GM19324 (cell line): ENCODE measurements at regions not wholly inside any gene's neighbourhood (a gene's known extent, or its start where the extent isn't known, plus 50 kb on each side); places are given as distances from the start of the nearest gene placed in this dataset.

Experiments used
- ATAC-seq: cut with Tn5 transposase; IDR thresholded peaks from one replicate; pipeline ENCODE4 v1.9.1; 2021; ENCODE audit warnings: mild to moderate bottlenecking, moderate library complexity; ENCODE audit not compliant: unreplicated experiment, low FRiP score

GRCh38 chr20:57958050-57958420 lies 248.2 kb upstream of the PMEPA1 start:
- ATAC-seq, result no peak

DNA sequence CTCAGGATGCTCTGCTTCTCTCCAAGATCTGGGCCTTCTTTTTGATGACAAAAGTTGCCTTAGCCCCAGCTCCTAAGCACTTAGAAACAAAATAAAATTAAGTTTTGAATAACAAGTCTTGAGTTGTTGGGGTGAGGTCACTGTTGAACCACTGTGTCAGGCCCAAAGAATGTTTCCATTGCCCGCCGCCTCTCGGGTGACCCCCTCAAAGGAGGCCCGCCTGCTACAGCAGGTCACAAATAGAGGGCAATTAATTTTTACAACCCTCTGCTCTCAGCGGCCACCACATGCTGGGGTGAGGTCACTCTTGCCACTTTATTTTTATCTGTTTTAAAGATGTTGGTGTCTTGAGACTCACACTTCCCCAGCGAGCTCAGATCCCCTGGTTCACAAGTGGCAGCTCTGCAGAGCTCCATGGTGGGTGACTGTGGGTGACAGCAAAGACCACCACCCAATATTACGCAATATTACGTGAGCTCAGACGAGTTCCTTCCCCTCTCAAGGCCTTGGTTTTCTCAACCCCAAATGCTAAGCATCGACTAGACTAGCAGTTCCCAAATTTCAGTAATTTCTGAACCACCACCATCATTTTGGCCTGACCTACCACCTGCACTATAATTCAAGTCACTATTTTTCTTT lies 247.7 kb upstream of the PMEPA1 start:
- no peak for ATAC-seq

- no peak for ATAC-seq
These were observed 243.8 kb upstream of the PMEPA1 start for GRCh38 chr20:57953638-57954037.

GRCh38 chr20:57952136-57952535 lies 242.3 kb upstream of the PMEPA1 start:
- ATAC-seq, result no peak

- ATAC-seq, result no peak
These were observed 241.7 kb upstream of the PMEPA1 start for GRCh38 chr20:57951549-57951948.

DNA sequence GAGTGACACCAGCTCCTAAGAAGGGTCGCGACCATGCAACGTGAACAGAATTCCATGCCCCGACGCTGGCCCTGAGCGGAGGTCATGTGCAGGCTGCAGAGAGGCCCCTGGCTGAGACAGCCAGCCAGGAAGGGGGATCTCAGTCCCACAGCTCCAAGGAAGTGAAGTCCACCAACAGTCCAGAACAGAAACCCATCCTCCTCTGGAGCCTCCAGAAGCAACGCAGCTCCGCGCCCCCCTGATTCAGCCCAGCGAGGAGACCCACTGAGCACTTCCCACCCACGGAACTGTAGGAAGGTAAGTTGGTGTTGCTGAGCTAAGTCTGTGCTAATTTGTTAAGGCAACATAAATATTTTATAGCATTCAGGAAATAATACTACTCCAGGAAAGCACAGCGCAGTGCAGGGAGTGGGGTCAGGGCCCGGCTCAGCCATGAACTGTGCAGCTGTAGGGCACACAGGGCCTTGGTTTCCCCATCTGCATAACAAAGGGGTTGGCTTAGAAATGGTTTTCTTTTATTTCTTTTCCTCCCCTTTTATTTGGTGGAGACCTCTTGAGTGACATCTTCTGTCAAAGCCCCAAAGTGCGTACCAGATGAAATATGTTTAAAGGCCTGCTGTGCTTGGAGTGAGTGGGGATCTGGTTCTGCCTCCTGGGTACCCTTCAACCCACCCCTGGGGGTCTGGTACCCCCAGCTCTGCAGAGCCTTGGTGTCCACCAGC lies 241.1 kb upstream of the PMEPA1 start:
- ATAC-seq, result no peak

GRCh38 chr20:57948180-57948955 lies 238.6 kb upstream of the PMEPA1 start:
- no peak for ATAC-seq

DNA sequence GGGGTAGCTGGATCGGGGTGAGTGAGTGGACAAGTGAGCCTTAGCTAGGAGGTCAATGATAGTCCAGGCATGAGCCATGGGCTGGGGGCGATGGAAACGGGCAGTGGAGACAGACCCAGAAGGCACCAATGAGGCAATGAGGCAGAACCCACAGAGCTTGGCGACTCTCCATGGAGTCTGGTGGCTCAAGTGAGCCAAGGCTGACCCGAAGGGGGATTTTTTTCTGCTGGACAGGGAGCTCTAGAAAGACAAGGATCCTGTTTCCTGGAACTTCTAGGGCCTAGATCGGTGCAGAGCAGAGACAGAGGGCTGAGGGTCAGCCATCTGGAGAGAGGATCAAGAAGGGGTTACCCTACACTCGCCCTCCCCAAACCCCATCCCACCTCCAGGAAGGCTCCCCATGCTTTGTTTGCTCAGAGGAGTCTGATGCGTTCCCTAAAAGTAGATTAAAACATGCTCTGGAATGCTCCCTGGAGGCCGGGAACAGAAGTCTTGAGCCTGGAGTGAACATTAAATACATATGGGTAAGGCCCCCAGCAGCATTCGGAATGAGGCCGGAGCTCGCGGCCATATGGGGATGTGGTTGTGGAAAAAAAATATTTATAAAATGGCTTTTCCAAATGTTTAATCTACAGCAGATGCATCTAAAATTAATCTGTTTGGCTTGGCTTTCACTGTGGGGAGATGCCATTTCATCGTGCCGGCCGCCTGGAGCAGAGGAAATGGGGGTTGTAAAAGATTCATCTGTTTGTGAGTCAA lies 237.8 kb upstream of the PMEPA1 start:
- no peak for ATAC-seq

DNA sequence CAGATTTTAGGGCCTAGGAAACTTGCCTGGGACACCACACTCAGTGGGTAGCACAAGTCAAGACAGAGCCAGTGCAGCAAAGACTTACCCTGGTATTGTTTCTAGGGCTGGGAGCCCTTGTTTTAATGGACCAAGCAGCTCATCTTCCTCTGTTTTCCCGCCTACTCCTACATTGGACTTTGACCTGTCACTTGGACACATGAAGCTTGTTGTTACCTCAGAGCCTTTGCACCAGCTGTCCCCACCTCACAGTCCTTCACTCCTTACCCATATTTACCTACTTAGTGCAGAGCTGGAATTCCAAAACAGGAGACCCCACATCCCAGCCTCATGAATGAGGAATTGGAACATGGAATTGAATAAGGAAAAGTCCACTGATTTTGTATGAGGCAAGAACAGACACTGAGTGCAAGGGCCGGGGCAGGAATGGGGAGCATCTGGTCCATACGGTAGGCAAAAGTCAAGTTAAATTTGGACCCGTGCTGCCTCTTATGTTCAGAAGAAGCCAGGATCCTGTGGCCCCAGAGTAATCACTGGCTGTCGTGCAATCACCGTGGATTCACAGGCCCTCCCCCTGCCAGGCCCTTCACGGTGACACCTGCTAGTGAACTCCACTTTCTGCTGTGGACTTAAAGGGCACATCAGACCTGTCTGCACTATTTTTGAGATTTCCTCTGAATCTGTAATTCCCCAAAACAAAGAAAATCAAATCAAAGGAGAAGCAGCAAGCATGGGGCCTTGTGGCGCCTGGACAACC lies 236.9 kb upstream of the PMEPA1 start:
- no peak for ATAC-seq

DNA sequence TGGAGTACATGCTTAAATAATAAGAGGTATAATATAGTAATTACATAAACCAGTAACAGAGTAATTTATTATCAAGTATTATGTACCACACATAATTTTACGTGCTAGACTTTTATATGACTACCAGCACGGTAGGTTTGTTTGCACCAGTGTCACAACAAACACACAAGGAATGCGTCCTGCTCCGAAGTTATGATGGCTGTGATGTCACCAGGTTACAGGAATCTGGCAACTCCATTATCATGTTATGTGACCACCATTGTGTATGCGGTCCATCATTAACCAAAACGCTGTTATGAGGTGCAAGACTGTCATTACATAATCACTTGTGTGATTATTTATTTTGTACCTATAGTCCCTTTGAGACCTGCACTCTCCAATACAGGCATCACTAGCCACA lies 235.2 kb upstream of the PMEPA1 start:
- ATAC-seq, result no peak

DNA sequence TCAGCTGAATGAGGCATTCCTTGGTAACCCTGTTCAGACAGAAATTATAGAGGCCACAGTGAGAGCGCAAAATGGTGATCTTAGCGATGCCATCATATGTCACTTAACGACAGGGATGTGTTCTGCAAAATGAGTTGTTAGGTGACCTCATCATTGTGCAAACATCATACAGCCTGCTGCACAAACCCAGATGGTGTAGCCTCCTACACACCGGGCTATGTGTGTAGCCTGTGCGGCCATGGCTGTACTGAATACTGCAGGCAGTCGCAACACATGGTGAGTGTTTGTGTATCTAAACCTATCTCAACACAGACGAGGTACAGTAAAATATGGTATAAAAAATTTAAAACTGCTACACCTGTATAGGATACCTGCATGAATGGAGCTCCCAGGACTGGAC lies 234.1 kb upstream of the PMEPA1 start:
- no peak for ATAC-seq

DNA sequence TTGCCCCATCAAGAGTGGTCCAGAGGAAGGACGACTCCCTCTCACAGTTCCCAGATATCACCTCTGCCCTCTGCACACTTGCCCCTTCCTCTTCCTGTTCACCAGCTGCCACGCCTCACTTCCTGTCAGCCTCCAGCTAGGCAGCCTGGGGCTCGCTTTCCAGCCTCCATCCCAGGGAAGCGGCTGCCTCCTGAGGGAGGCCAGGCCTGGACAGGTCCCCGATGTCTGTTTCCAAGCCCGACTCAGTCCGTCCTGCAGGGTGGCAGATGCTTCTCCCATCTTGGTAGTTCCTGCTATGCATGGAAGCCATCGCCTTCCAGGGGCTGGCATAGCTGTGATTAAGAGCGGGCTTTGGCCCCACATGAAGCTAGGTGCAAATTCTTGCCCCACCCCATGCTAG lies 233.5 kb upstream of the PMEPA1 start:
- ATAC-seq, result no peak

- ATAC-seq, result no peak
These were observed 232.0 kb upstream of the PMEPA1 start for GRCh38 chr20:57941604-57942381.

- no peak for ATAC-seq
These were observed 231.2 kb upstream of the PMEPA1 start for GRCh38 chr20:57940868-57941522.

- no peak for ATAC-seq
These were observed 230.6 kb upstream of the PMEPA1 start for GRCh38 chr20:57940376-57940775.

DNA sequence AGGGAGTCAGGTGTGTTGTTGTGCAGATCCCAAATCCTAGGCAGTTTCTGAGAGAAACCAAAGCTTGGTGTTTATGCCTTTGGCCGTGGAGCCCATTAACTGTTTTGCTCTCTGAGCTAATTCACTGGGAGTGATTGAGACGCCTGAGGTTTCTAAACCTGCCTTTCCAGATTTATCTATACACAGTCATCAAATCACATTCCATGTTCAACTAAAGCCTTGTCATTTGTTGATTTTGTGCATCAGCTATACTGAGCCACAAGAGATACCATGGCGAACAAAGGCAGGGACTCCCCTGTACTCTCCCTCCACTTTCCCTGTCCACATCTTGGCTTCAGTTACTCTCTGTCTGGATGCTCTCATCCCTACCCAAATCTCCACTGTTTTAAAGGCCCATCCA lies 229.7 kb upstream of the PMEPA1 start:
- ATAC-seq, result no peak

DNA sequence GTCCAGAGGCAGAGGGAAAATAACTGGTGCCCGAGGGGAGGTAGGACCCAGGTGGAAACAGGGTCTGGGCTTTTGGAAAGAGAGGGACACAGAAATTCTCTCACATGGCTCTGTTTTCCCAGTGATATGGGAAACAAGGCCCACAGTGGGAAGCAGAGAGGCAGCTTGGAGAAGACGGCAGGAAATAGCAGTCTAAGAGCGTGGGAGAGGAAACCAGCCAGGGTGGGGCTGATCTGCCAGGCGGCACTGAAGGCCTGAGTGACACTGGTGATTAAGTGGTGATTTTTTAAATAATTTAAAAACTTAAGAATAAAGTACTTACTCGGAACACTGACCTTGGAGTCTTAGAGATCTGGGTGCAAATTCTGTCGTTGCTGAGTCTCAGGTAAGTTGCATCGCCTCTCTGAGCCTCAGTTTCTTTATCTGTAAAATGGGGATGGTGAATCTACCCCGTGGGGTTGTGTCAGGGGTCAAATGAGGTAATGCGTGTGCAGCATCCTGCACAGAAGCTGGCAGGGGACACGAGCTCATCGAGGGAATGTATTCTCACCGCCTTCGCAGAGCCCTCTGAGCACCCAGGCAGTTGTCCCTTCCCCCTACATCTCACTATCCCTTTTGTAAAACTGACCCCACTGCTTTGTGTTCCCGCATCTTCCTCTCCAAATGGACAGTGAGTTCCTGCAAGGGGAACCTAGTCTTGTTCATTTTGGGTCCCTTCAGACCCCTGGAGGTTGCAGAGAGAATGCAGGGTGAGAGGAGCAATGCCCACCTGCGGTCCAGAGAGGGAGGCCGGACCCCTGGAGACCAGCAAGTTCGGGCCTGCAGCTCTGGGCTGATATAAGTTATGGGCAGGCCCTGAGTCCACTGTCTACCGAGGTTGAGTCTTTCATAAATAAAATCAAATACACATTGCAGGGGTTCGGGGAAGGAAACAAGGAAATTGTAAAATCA lies 228.6 kb upstream of the PMEPA1 start:
- no peak for ATAC-seq
